ENCODE measurements at regions not wholly inside any gene's neighbourhood (a gene's known extent, or its start where the extent isn't known, plus 50 kb on each side); places are given as distances from the start of the nearest gene placed in this dataset.
A peak's percentile ranks its signal among the peaks of the same experiment; 100 is the strongest.

DNA sequence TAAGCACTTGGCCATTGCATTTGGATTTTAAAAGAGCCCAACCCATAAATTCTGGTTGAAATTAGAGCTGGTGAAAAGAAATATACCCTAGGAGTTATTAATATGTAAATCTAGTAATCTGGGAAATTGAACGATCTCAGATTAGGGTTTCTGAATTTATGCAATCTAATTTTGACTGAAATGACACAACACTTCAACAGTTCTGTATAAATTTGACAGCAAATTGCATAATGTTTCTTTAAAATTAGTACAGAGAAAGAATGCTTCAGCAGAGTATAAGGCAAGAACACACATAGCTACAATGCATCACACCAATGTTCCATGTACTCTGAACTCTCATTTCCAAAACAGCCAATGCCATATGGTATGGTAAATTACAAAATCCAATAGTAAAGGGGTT, 201.5 kb upstream of the ITGA4 start:
- CTCF ChIA-PET, result no interaction called here
- Histone ChIP-seq H3K27me3 (ENCODE audit: insufficient read depth, low read depth) (no peaks in the 10 kb centered on the region), H3F3A (ENCODE audit: insufficient read depth, low read depth) (no peaks in the 10 kb centered on the region), H3K9me3 (ENCODE audit: insufficient read depth, low read depth) (no peaks in the 10 kb centered on the region), H3K4me3 (no peak overlapping the region), H3K9me2 (ENCODE audit: insufficient read depth) (no peaks in the 10 kb centered on the region), H3K4me2 (no peak overlapping the region), H4K20me1 (ENCODE audit: insufficient read depth) (no peaks in the 10 kb centered on the region), H3K79me2 (ENCODE audit: low read depth) (no peaks in the 10 kb centered on the region), H3K36me3 (ENCODE audit: low read depth) (no peaks in the 10 kb centered on the region), H3K27ac (no peak overlapping the region), H3K4me1 (replicated peaks; ENCODE audit: insufficient read depth) (no peaks in the 10 kb centered on the region), H2AFZ (no peak overlapping the region)
- POLR2A ChIA-PET (ENCODE audit: unreplicated experiment), result no interaction called here
- DNase-seq, result no peak
- BruUV-seq (replicated peaks), result no TSS peak
- TF ChIP-seq, protein P1, sequence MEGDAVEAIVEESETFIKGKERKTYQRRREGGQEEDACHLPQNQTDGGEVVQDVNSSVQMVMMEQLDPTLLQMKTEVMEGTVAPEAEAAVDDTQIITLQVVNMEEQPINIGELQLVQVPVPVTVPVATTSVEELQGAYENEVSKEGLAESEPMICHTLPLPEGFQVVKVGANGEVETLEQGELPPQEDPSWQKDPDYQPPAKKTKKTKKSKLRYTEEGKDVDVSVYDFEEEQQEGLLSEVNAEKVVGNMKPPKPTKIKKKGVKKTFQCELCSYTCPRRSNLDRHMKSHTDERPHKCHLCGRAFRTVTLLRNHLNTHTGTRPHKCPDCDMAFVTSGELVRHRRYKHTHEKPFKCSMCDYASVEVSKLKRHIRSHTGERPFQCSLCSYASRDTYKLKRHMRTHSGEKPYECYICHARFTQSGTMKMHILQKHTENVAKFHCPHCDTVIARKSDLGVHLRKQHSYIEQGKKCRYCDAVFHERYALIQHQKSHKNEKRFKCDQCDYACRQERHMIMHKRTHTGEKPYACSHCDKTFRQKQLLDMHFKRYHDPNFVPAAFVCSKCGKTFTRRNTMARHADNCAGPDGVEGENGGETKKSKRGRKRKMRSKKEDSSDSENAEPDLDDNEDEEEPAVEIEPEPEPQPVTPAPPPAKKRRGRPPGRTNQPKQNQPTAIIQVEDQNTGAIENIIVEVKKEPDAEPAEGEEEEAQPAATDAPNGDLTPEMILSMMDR (conservative IDR thresholded peaks at IDR 0.05), result no peak
- no peak for TF ChIP-seq EZH2 (IDR thresholded peaks at IDR 0.05; ENCODE audit: low read depth)
- intact Hi-C loops (cut with micrococcal nuclease; ENCODE audit: unreplicated experiment), result no loop called here

GRCh38 chr2:181258720-181259119, 198.5 kb upstream of the ITGA4 start:
- Histone ChIP-seq H2AFZ (peak overlapping the region; percentile 6; the same call in 1 of the 2 replicates), H3K79me2 (ENCODE audit: low read depth) (no peaks in the 10 kb centered on the region), H3K9me3 (ENCODE audit: insufficient read depth, low read depth) (no peaks in the 10 kb centered on the region), H3F3A (ENCODE audit: insufficient read depth, low read depth) (no peaks in the 10 kb centered on the region), H4K20me1 (ENCODE audit: insufficient read depth) (no peaks in the 10 kb centered on the region), H3K9me2 (ENCODE audit: insufficient read depth) (no peaks in the 10 kb centered on the region), H3K36me3 (ENCODE audit: low read depth) (no peaks in the 10 kb centered on the region), H3K27me3 (ENCODE audit: insufficient read depth, low read depth) (no peaks in the 10 kb centered on the region), H3K4me2 (no peak overlapping the region), H3K27ac (no peak overlapping the region), H3K4me3 (no peak overlapping the region), H3K4me1 (replicated peaks; ENCODE audit: insufficient read depth) (no peaks in the 10 kb centered on the region)
- BruUV-seq (replicated peaks), result no TSS peak
- intact Hi-C loops (cut with micrococcal nuclease; ENCODE audit: unreplicated experiment), result no loop called here
- peak in 1 of 2 experiments; percentile 68 for DNase-seq
- ChIA-PET CTCF (no interaction called here), POLR2A (ENCODE audit: unreplicated experiment) (interaction anchor here (0.6 kb wide), 1 partner anchor 15 kb away, joined by 14 read pairs; no protein-coding TSS in a partner anchor)
- no peak for TF ChIP-seq EZH2 (IDR thresholded peaks at IDR 0.05; ENCODE audit: low read depth)
- TF ChIP-seq, protein P1 (conservative IDR thresholded peaks at IDR 0.05), result no peak

GRCh38 chr2:181262782-181263181, 194.4 kb upstream of the ITGA4 start:
- CTCF ChIA-PET, result no interaction called here

More at GRCh38 chr2:181262782-181263181, 194.4 kb upstream of the ITGA4 start:
- no peaks in the 10 kb centered on the region for H3K27me3 ChIP-seq (ENCODE audit: insufficient read depth, low read depth)
- no TSS peak for BruUV-seq (replicated peaks)
- no peaks in the 10 kb centered on the region for H3K9me2 ChIP-seq (ENCODE audit: insufficient read depth)
- POLR2A ChIA-PET (ENCODE audit: unreplicated experiment), result no interaction called here
- no peak overlapping the region for H3K4me2 ChIP-seq
- no peaks in the 10 kb centered on the region for H3F3A ChIP-seq (ENCODE audit: insufficient read depth, low read depth)
- H3K4me1 ChIP-seq (replicated peaks; ENCODE audit: insufficient read depth), result no peaks in the 10 kb centered on the region
- no peaks in the 10 kb centered on the region for H3K9me3 ChIP-seq (ENCODE audit: insufficient read depth, low read depth)
- no peak overlapping the region for H3K4me3 ChIP-seq
- DNase-seq, result no peak
- no peak for TF ChIP-seq EZH2 (IDR thresholded peaks at IDR 0.05; ENCODE audit: low read depth)
- TF ChIP-seq, protein P1 (conservative IDR thresholded peaks at IDR 0.05), result no peak
- intact Hi-C loops (cut with micrococcal nuclease; ENCODE audit: unreplicated experiment), result no loop called here
- H3K79me2 ChIP-seq (ENCODE audit: low read depth), result no peaks in the 10 kb centered on the region
- no peak overlapping the region for H2AFZ ChIP-seq
- no peak overlapping the region for H3K27ac ChIP-seq
- H3K36me3 ChIP-seq (ENCODE audit: low read depth), result no peaks in the 10 kb centered on the region
- no peaks in the 10 kb centered on the region for H4K20me1 ChIP-seq (ENCODE audit: insufficient read depth)
